ENCODE measurements at regions not wholly inside any gene's neighbourhood (a gene's known extent, or its start where the extent isn't known, plus 50 kb on each side); places are given as distances from the start of the nearest gene placed in this dataset.

GRCh38 chr14:95415993-95416392, 96.3 kb upstream of the CLMN start:
- Histone ChIP-seq H3K79me2 (ENCODE audit: low read length) (no peaks in the 10 kb centered on the region), H3K4me2 (ENCODE audit: low read length) (no peak overlapping the region), H3K4me1 (ENCODE audit: low read length) (no peaks in the 10 kb centered on the region), H3K27me3 (ENCODE audit: low read depth, low read length) (no peaks in the 10 kb centered on the region), H2AFZ (ENCODE audit: low read depth, low read length) (no peak overlapping the region), H3K9ac (ENCODE audit: low read length) (no peak overlapping the region), H3K36me3 (replicated peaks; ENCODE audit: low read depth, low read length) (peaks cover 32% of the 10 kb centered on the region), H3K27ac (ENCODE audit: low read length) (no peak overlapping the region), H3K4me3 (ENCODE audit: low read length) (no peak overlapping the region), H4K20me1 (ENCODE audit: insufficient read depth, low read length) (no peaks in the 10 kb centered on the region; the same call in 1 of the 2 replicates), H3K9me3 (ENCODE audit: insufficient read depth, low read length) (no peaks in the 10 kb centered on the region)
- TF ChIP-seq EZH2phosphoT487 (IDR thresholded peaks at IDR 0.05; ENCODE audit: low read depth) (no peak), CTCF (IDR thresholded peaks at IDR 0.05; ENCODE audit: low read depth, low read length) (no peak)

GRCh38 chr14:95413289-95414215, 93.8 kb upstream of the CLMN start:
- no peak overlapping the region for H3K27ac ChIP-seq (ENCODE audit: low read length)
- TF ChIP-seq CTCF (IDR thresholded peaks at IDR 0.05; ENCODE audit: low read depth, low read length) (no peak), EZH2phosphoT487 (IDR thresholded peaks at IDR 0.05; ENCODE audit: low read depth) (no peak)
- no peaks in the 10 kb centered on the region for H3K4me1 ChIP-seq (ENCODE audit: low read length)
- no peaks in the 10 kb centered on the region for H3K79me2 ChIP-seq (ENCODE audit: low read length)
- no peaks in the 10 kb centered on the region for H3K9me3 ChIP-seq (ENCODE audit: insufficient read depth, low read length)
- H3K36me3 ChIP-seq (replicated peaks; ENCODE audit: low read depth, low read length) = peaks cover 25% of the 10 kb centered on the region
- H4K20me1 ChIP-seq (ENCODE audit: insufficient read depth, low read length) = no peaks in the 10 kb centered on the region; the same call in 1 of the 2 replicates
- no peak overlapping the region for H3K4me3 ChIP-seq (ENCODE audit: low read length)
- no peak overlapping the region for H3K4me2 ChIP-seq (ENCODE audit: low read length)
- no peak overlapping the region for H2AFZ ChIP-seq (ENCODE audit: low read depth, low read length)
- no peak overlapping the region for H3K9ac ChIP-seq (ENCODE audit: low read length)
- no peaks in the 10 kb centered on the region for H3K27me3 ChIP-seq (ENCODE audit: low read depth, low read length)

- Histone ChIP-seq H3K9ac (ENCODE audit: low read length) (no peak overlapping the region), H3K36me3 (replicated peaks; ENCODE audit: low read depth, low read length) (peaks cover 12% of the 10 kb centered on the region), H3K79me2 (ENCODE audit: low read length) (no peaks in the 10 kb centered on the region), H3K4me1 (ENCODE audit: low read length) (no peaks in the 10 kb centered on the region), H4K20me1 (ENCODE audit: insufficient read depth, low read length) (no peaks in the 10 kb centered on the region; the same call in 1 of the 2 replicates), H3K27me3 (ENCODE audit: low read depth, low read length) (no peaks in the 10 kb centered on the region), H3K9me3 (ENCODE audit: insufficient read depth, low read length) (no peaks in the 10 kb centered on the region), H2AFZ (ENCODE audit: low read depth, low read length) (no peak overlapping the region), H3K27ac (ENCODE audit: low read length) (no peak overlapping the region), H3K4me2 (ENCODE audit: low read length) (no peak overlapping the region), H3K4me3 (ENCODE audit: low read length) (no peak overlapping the region)
- no peak for TF ChIP-seq CTCF (IDR thresholded peaks at IDR 0.05; ENCODE audit: low read depth, low read length)
- TF ChIP-seq EZH2phosphoT487 (IDR thresholded peaks at IDR 0.05; ENCODE audit: low read depth) = no peak
These were observed 91.1 kb upstream of the CLMN start for GRCh38 chr14:95410838-95411237.

GRCh38 chr14:95409477-95410272, 90.0 kb upstream of the CLMN start:
- Histone ChIP-seq H3K4me3 (ENCODE audit: low read length) (no peak overlapping the region), H3K4me2 (ENCODE audit: low read length) (no peak overlapping the region), H3K27me3 (ENCODE audit: low read depth, low read length) (no peaks in the 10 kb centered on the region), H3K9me3 (ENCODE audit: insufficient read depth, low read length) (no peaks in the 10 kb centered on the region), H4K20me1 (ENCODE audit: insufficient read depth, low read length) (no peaks in the 10 kb centered on the region; the same call in 1 of the 2 replicates), H2AFZ (ENCODE audit: low read depth, low read length) (no peak overlapping the region), H3K4me1 (ENCODE audit: low read length) (no peaks in the 10 kb centered on the region), H3K27ac (ENCODE audit: low read length) (no peak overlapping the region), H3K36me3 (replicated peaks; ENCODE audit: low read depth, low read length) (peaks cover 9% of the 10 kb centered on the region), H3K9ac (ENCODE audit: low read length) (no peak overlapping the region), H3K79me2 (ENCODE audit: low read length) (no peaks in the 10 kb centered on the region)
- no peak for TF ChIP-seq EZH2phosphoT487 (IDR thresholded peaks at IDR 0.05; ENCODE audit: low read depth)
- TF ChIP-seq CTCF (IDR thresholded peaks at IDR 0.05; ENCODE audit: low read depth, low read length) = no peak
